ENCODE measurements at regions not wholly inside any gene's neighbourhood (a gene's known extent, or its start where the extent isn't known, plus 50 kb on each side); places are given as distances from the start of the nearest gene placed in this dataset.

DNA sequence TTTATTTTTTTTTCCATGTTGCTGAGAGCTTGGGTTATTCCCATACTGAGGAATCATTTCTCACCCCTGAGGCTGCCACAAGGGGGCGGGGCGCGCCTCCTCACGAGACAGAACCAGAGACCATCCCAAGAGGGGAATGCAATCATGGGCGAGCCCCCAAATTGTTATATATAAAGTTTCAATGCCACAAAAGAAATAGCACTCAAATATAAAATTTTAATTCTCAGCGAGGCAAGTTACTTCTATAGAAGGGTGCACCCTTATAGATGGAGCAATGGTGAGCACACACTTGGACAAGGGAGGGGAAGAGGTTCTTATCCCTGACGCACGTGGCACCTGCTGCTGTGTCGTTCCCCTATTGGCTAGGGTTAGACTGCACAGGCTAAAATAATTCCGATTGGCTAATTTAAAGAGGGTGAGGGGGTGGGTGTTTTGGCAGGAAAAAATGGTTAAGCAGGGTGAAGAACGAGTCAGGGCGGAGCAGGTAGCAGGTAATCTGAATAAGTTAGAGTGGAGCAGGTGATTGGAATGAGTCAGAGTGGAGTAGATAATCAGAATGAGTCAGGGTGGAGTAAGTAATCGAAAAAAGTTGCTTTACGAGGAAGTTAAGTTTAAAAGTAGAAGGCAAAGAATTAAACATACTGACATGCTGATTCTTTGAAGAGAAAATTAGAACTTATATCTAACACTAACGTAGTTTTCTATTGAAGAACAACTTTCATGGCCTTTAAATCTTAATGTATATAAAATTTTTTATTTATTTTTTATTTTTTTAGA, 177.5 kb downstream of the MTCL1 start:
- no peaks in the 10 kb centered on the region for H3K79me2 ChIP-seq (ENCODE audit: insufficient read depth, low read length)
- no peak overlapping the region for H3K4me3 ChIP-seq (replicated peaks in 1 of 3; ENCODE audit: insufficient read depth in 1 of 3, low read depth in 2 of 3, low read length in 3 of 3)
- no peak for FAIRE-seq
- intact Hi-C loops (cut with micrococcal nuclease; ENCODE audit: unreplicated experiment) (loop anchor here (1.0 to 5.0 kb wide), 3 partner anchors 99 to 186 kb away; no protein-coding TSS in a partner anchor), in situ Hi-C loops (cut with HindIII; ENCODE audit: extremely low pct_ligation_motif_present, low pct_unique_long_range_greater_than_20kb) (loop anchor here (5.0 kb wide), 1 partner anchor 99 kb away; no protein-coding TSS in a partner anchor)
- no TSS peak for BruUV-seq (replicated peaks)
- DNase-seq (ENCODE audit: low spot score) = peak; percentile 21
- H2AFZ ChIP-seq (ENCODE audit: low read length) = no peak overlapping the region
- H3K27ac ChIP-seq (ENCODE audit: extremely low read length, insufficient read depth, low read length) = no peak overlapping the region
- H3K9ac ChIP-seq (ENCODE audit: insufficient read depth, low read depth, low read length) = no peak overlapping the region
- H3K4me2 ChIP-seq (ENCODE audit: low read depth, low read length) = no peak overlapping the region
- H3K9me3 ChIP-seq (ENCODE audit: low read length) = no peaks in the 10 kb centered on the region
- no peaks in the 10 kb centered on the region for H4K20me1 ChIP-seq (ENCODE audit: insufficient read depth, low read length)
- H3K27me3 ChIP-seq (ENCODE audit: control insufficient read depth in 1 of 2, insufficient read depth in 2 of 2, low read length in 2 of 2) = no peaks in the 10 kb centered on the region; a peak in 1 of 5 replicates
- POLR2A ChIA-PET = no interaction called here
- no peaks in the 10 kb centered on the region for H3K36me3 ChIP-seq (replicated peaks in 1 of 2; ENCODE audit: control insufficient read depth in 1 of 2, insufficient read depth in 2 of 2, low read length in 2 of 2)
- ATAC-seq = peak; percentile 75
- H3K4me1 ChIP-seq (ENCODE audit: insufficient read depth, low read length) = no peaks in the 10 kb centered on the region
- 24% methylated on average over 15 of the region's 15 CpGs for WGBS (ENCODE audit: low lambda C conversion rate)
- CTCF ChIA-PET (ENCODE audit: low intra/inter-chr PET ratio, low total read pairs) = interaction anchor here (1.5 to 2.8 kb wide), 2 partner anchors 100 to 105 kb away, joined by 8 to 12 read pairs; no protein-coding TSS in a partner anchor
- TF ChIP-seq SIX1 (CRISPR knock-in tag; IDR thresholded peaks at IDR 0.05; ENCODE audit: borderline replicate concordance) (no peak), SMC3 (IDR thresholded peaks at IDR 0.05; ENCODE audit: low read length) (peak; percentile 55), ZNF543 (CRISPR knock-in tag; IDR thresholded peaks at IDR 0.05) (no peak), TCF12 (IDR thresholded peaks at IDR 0.05) (no peak), TCF12 (CRISPR knock-in tag; IDR thresholded peaks at IDR 0.05) (no peak), POGZ (CRISPR knock-in tag; IDR thresholded peaks at IDR 0.05) (no peak), ZZZ3 (CRISPR knock-in tag; IDR thresholded peaks at IDR 0.05; ENCODE audit: borderline replicate concordance) (no peak), MLLT10 (CRISPR knock-in tag; IDR thresholded peaks at IDR 0.05) (no peak), XRCC5 (optimal IDR thresholded peaks at IDR 0.05; ENCODE audit: low read length) (peak; percentile 19), MAZ (IDR thresholded peaks at IDR 0.05; ENCODE audit: borderline replicate concordance, low read depth, low read length) (no peak), MAZ (CRISPR knock-in tag; IDR thresholded peaks at IDR 0.05; ENCODE audit: low read depth) (no peak), HOXA7 (CRISPR knock-in tag; IDR thresholded peaks at IDR 0.05) (no peak), BHLHE40 (IDR thresholded peaks at IDR 0.05; ENCODE audit: low read length) (0 out of 2 replicates have a peak, but pooled peaks have one; percentile 16)
- TF ChIP-seq, protein P1, sequence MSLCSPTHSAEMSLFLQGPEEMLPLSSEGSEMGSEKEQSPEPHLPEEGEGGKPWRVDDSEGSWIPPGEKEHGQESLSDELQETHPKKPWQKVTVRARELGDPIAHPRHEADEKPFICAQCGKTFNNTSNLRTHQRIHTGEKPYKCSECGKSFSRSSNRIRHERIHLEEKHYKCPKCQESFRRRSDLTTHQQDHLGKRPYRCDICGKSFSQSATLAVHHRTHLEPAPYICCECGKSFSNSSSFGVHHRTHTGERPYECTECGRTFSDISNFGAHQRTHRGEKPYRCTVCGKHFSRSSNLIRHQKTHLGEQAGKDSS (CRISPR knock-in tag; IDR thresholded peaks at IDR 0.05; ENCODE audit: borderline replicate concordance, low read depth) = no peak
- TF ChIP-seq, protein P2, sequence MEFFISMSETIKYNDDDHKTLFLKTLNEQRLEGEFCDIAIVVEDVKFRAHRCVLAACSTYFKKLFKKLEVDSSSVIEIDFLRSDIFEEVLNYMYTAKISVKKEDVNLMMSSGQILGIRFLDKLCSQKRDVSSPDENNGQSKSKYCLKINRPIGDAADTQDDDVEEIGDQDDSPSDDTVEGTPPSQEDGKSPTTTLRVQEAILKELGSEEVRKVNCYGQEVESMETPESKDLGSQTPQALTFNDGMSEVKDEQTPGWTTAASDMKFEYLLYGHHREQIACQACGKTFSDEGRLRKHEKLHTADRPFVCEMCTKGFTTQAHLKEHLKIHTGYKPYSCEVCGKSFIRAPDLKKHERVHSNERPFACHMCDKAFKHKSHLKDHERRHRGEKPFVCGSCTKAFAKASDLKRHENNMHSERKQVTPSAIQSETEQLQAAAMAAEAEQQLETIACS (CRISPR knock-in tag; IDR thresholded peaks at IDR 0.05) = no peak
- TF ChIP-seq, protein P3, sequence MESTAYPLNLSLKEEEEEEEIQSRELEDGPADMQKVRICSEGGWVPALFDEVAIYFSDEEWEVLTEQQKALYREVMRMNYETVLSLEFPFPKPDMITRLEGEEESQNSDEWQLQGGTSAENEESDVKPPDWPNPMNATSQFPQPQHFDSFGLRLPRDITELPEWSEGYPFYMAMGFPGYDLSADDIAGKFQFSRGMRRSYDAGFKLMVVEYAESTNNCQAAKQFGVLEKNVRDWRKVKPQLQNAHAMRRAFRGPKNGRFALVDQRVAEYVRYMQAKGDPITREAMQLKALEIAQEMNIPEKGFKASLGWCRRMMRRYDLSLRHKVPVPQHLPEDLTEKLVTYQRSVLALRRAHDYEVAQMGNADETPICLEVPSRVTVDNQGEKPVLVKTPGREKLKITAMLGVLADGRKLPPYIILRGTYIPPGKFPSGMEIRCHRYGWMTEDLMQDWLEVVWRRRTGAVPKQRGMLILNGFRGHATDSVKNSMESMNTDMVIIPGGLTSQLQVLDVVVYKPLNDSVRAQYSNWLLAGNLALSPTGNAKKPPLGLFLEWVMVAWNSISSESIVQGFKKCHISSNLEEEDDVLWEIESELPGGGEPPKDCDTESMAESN (CRISPR knock-in tag; conservative IDR thresholded peaks at IDR 0.05) = no peak
- TF ChIP-seq, protein P4, sequence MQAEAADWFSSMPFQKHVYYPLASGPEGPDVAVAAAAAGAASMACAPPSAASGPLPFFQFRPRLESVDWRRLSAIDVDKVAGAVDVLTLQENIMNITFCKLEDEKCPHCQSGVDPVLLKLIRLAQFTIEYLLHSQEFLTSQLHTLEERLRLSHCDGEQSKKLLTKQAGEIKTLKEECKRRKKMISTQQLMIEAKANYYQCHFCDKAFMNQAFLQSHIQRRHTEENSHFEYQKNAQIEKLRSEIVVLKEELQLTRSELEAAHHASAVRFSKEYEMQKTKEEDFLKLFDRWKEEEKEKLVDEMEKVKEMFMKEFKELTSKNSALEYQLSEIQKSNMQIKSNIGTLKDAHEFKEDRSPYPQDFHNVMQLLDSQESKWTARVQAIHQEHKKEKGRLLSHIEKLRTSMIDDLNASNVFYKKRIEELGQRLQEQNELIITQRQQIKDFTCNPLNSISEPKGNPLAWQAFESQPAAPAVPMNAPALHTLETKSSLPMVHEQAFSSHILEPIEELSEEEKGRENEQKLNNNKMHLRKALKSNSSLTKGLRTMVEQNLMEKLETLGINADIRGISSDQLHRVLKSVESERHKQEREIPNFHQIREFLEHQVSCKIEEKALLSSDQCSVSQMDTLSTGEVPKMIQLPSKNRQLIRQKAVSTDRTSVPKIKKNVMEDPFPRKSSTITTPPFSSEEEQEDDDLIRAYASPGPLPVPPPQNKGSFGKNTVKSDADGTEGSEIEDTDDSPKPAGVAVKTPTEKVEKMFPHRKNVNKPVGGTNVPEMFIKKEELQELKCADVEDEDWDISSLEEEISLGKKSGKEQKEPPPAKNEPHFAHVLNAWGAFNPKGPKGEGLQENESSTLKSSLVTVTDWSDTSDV (CRISPR knock-in tag; IDR thresholded peaks at IDR 0.05) = no peak
